HepG2 (cell line): ENCODE measurements at regions not wholly inside any gene's neighbourhood (a gene's known extent, or its start where the extent isn't known, plus 50 kb on each side); places are given as distances from the start of the nearest gene placed in this dataset.

Source experiments
- ATAC-seq: fragments of 200-7000 bp; cut with Tn5 transposase; 3 replicates; pipeline ENCODE4 v1.9.1; 2020; ENCODE audit warnings: mild to moderate bottlenecking, moderate library complexity
- BruUV-seq: library from RNA; stranded (reverse); fragments of 400-500 nt; replicated peaks from 2 replicates; lab custom pipeline; 2021; lab: Mats Ljungman, UMichigan
- CTCF ChIA-PET: fragments of 300-600 bp; formaldehyde crosslinking; extraction: SDS; loops from one replicate; lab custom pipeline; 2021; ENCODE audit warnings: low total read pairs, inconsistent platforms, low intra/inter-chr PET ratio; lab: Yijun Ruan, JAX
- POLR2A ChIA-PET: fragments of 350-600 bp; sonication (Branson Sonifier 250); formaldehyde crosslinking; loops from one replicate; lab custom pipeline; 2020; ENCODE audit warnings: antibody characterized with exemption, inconsistent platforms; lab: Yijun Ruan, JAX
- DNase-seq: peaks from one replicate; pipeline ENCODE4 v3.0.0-alpha.2; 2015; ENCODE audit warnings: low spot score
- FAIRE-seq: peaks from 3 replicates; lab custom pipeline; 2011; peaks lifted over from hg19 to GRCh38; lab: Jason Lieb, UNC
- H2AFZ ChIP-seq: one replicate; pipeline ENCODE4 v1.6.1; 2011; ENCODE audit warnings: low read length, inconsistent platforms
- H3K27ac ChIP-seq: fragments of 300-600 bp; 3 replicates; pipeline ENCODE4 v1.8.0; 2011; ENCODE audit warnings: mixed run types, mild to moderate bottlenecking, mixed read lengths, low read length, inconsistent platforms; ENCODE audit not compliant: insufficient read depth; ENCODE audit errors: extremely low read length
- H3K27me3 ChIP-seq, 2 experiments: fragments of 200-600 bp in 1 of 2; 2 replicates in 1 of 2; 3 replicates in 1 of 2; pipeline versions ENCODE4 v1.6.0 to v1.8.0; 2011; ENCODE audit warnings: low read length in 2 of 2, mild to moderate bottlenecking in 2 of 2, moderate library complexity in 2 of 2, inconsistent platforms in 1 of 2; ENCODE audit not compliant: insufficient read depth in 2 of 2, control insufficient read depth in 1 of 2
- H3K36me3 ChIP-seq, 2 experiments: fragments of 200-600 bp in 1 of 2; replicated peaks in 1 of 2; 2 replicates in 1 of 2; 3 replicates in 1 of 2; pipeline versions ENCODE4 v1.5.1 to v1.8.0; 2011; ENCODE audit warnings: low read length in 2 of 2, inconsistent platforms in 1 of 2; ENCODE audit not compliant: insufficient read depth in 2 of 2, control insufficient read depth in 1 of 2
- H3K4me1 ChIP-seq: 2 replicates; pipeline ENCODE4 v1.5.1; 2012; ENCODE audit warnings: low read length, inconsistent platforms; ENCODE audit not compliant: insufficient read depth
- H3K4me2 ChIP-seq: 2 replicates; pipeline ENCODE4 v1.6.0; 2011; ENCODE audit warnings: low read depth, low read length, inconsistent platforms
- H3K4me3 ChIP-seq, 3 experiments: fragments of 200-600 bp in 1 of 3; sonication (generic), shearing (Covaris generic) in 1 of 3; replicated peaks in 1 of 3; 2 replicates each; pipeline ENCODE4 v1.5.1; 2011 to 2016; ENCODE audit warnings: low read length in 3 of 3, inconsistent platforms in 2 of 3, low read depth in 2 of 3, mild to moderate bottlenecking in 2 of 3, control low read depth in 1 of 3, mixed read lengths in 1 of 3; ENCODE audit not compliant: insufficient read depth in 1 of 3
- H3K79me2 ChIP-seq: one replicate; pipeline ENCODE4 v1.6.1; 2011; ENCODE audit warnings: low read length, inconsistent platforms; ENCODE audit not compliant: insufficient read depth
- H3K9ac ChIP-seq: 2 replicates; pipeline ENCODE4 v1.6.0; 2011; ENCODE audit warnings: mild to moderate bottlenecking, low read depth, low read length, inconsistent platforms; ENCODE audit not compliant: insufficient read depth
- H3K9me3 ChIP-seq: 2 replicates; pipeline ENCODE4 v1.5.1; 2012; ENCODE audit warnings: mild to moderate bottlenecking, low read length
- H4K20me1 ChIP-seq: 2 replicates; pipeline ENCODE4 v1.6.0; 2011; ENCODE audit warnings: inconsistent platforms, mild to moderate bottlenecking, low read length, moderate library complexity; ENCODE audit not compliant: insufficient read depth
- GLI4 ChIP-seq: sonication (generic); formaldehyde crosslinking; IDR thresholded peaks from 2 replicates; pipeline ENCODE4 v1.5.1; 2020; ENCODE audit warnings: missing genetic modification reagents, mild to moderate bottlenecking, moderate library complexity, borderline replicate concordance
- HNRNPUL1 ChIP-seq: fragments of 200-400 bp; formaldehyde crosslinking; IDR thresholded peaks from 2 replicates; pipeline ENCODE4 v1.6.1; 2017; ENCODE audit warnings: low read depth, mild to moderate bottlenecking, low read length, moderate library complexity
- IRF2 ChIP-seq: IDR thresholded peaks from 2 replicates; pipeline ENCODE4 v1.6.1; 2018; ENCODE audit warnings: missing genetic modification reagents, missing compliant biosample characterization
- MXD1 ChIP-seq: sonication (generic); formaldehyde crosslinking; IDR thresholded peaks from 2 replicates; pipeline ENCODE4 v1.4.0; 2020; ENCODE audit warnings: mild to moderate bottlenecking, missing genetic modification reagents
- PHF21A ChIP-seq: sonication (generic); formaldehyde crosslinking; IDR thresholded peaks from 2 replicates; pipeline ENCODE4 v1.5.0; 2020; ENCODE audit warnings: mild to moderate bottlenecking, missing genetic modification reagents
- SALL1 ChIP-seq: sonication (generic); formaldehyde crosslinking; IDR thresholded peaks from 2 replicates; pipeline ENCODE4 v1.8.0; 2022; ENCODE audit warnings: mild to moderate bottlenecking, missing genetic modification reagents
- SALL2 ChIP-seq: sonication (generic); formaldehyde crosslinking; IDR thresholded peaks from 2 replicates; pipeline ENCODE4 v1.8.1; 2023; ENCODE audit warnings: mild to moderate bottlenecking, missing genetic modification reagents, inconsistent platforms
- SAP130 ChIP-seq: IDR thresholded peaks from 2 replicates; pipeline ENCODE4 v1.6.1; 2016; ENCODE audit warnings: low read depth
- ZBTB7A ChIP-seq: sonication (generic); formaldehyde crosslinking; IDR thresholded peaks from 2 replicates; pipeline ENCODE4 v1.8.0; 2022; ENCODE audit warnings: mild to moderate bottlenecking, missing genetic modification reagents
- ZNF20 ChIP-seq: sonication (generic); formaldehyde crosslinking; IDR thresholded peaks from 2 replicates; pipeline ENCODE4 v1.4.0; 2020; ENCODE audit warnings: mild to moderate bottlenecking, moderate library complexity, missing genetic modification reagents
- ZNF260 ChIP-seq: sonication (generic); formaldehyde crosslinking; IDR thresholded peaks from 2 replicates; pipeline ENCODE4 v1.4.0; 2020; ENCODE audit warnings: missing genetic modification reagents, low read depth, mild to moderate bottlenecking, borderline replicate concordance
- ZNF276 ChIP-seq: sonication (generic); formaldehyde crosslinking; IDR thresholded peaks from 2 replicates; pipeline ENCODE4 v1.4.0; 2020; ENCODE audit warnings: mild to moderate bottlenecking, low read depth, missing genetic modification reagents
- ZNF549 ChIP-seq: sonication (generic); formaldehyde crosslinking; IDR thresholded peaks from 2 replicates; pipeline ENCODE4 v1.5.0; 2020; ENCODE audit warnings: missing genetic modification reagents
- ZNF891 ChIP-seq: sonication (generic); formaldehyde crosslinking; IDR thresholded peaks from 2 replicates; pipeline ENCODE4 v1.5.0; 2020; ENCODE audit warnings: mild to moderate bottlenecking, missing genetic modification reagents
- ZSCAN20 ChIP-seq: sonication (generic); formaldehyde crosslinking; IDR thresholded peaks from 2 replicates; pipeline ENCODE4 v1.4.0; 2020; ENCODE audit warnings: missing genetic modification reagents, mild to moderate bottlenecking, borderline replicate concordance
- in situ Hi-C: cut with HindIII; loops from 2 replicates; pipeline ENCODE4 v1.10.0; 2017; ENCODE audit warnings: low pct_unique_long_range_greater_than_20kb; ENCODE audit not compliant: extremely low pct_ligation_motif_present
- intact Hi-C: fragments of 100-400 bp; cut with micrococcal nuclease; formaldehyde crosslinking; loops from one replicate; pipeline ENCODE4 v1.10.0; 2022; ENCODE audit not compliant: unreplicated experiment
- TF ChIP-seq, protein P1 (sequence below): sonication (generic); formaldehyde crosslinking; IDR thresholded peaks from 2 replicates; pipeline ENCODE4 v1.4.0; 2020; ENCODE audit warnings: mild to moderate bottlenecking, low read depth, missing genetic modification reagents

GRCh38 chr1:63143482-63143881 lies 178.9 kb upstream of the FOXD3 start:
- FAIRE-seq (no peak), DNase-seq (no peak), ATAC-seq (no peak)
- Histone ChIP-seq H3K79me2 (no peaks in the 10 kb centered on the region), H3K4me2 (no peak overlapping the region), H3K4me1 (no peaks in the 10 kb centered on the region), H3K9me3 (no peaks in the 10 kb centered on the region), H3K4me3 (no peak overlapping the region), H3K27me3 (no peaks in the 10 kb centered on the region), H2AFZ (no peak overlapping the region), H3K27ac (no peak overlapping the region), H3K36me3 (no peaks in the 10 kb centered on the region), H3K9ac (no peak overlapping the region), H4K20me1 (no peaks in the 10 kb centered on the region)
- CTCF ChIA-PET, result no interaction called here
- intact Hi-C loops (loop anchor here (10.0 kb wide), 1 partner anchor 139 kb away; no protein-coding TSS in a partner anchor), in situ Hi-C loops (loop anchor here (10.0 to 25.0 kb wide), 2 partner anchors 179 to 306 kb away; no protein-coding TSS in a partner anchor)
- TF ChIP-seq ZNF891 (CRISPR knock-in tag) (no peak), HNRNPUL1 (no peak), ZNF549 (no peak), ZNF20 (CRISPR knock-in tag) (no peak), GLI4 (CRISPR knock-in tag) (no peak), ZNF276 (CRISPR knock-in tag) (no peak), ZSCAN20 (no peak), SAP130 (CRISPR knock-in tag) (no peak), IRF2 (CRISPR knock-in tag) (no peak), PHF21A (no peak), SALL1 (CRISPR knock-in tag) (no peak), SALL2 (CRISPR knock-in tag) (no peak), MXD1 (CRISPR knock-in tag) (no peak), ZBTB7A (no peak), ZNF260 (no peak)
- TF ChIP-seq, protein P1, sequence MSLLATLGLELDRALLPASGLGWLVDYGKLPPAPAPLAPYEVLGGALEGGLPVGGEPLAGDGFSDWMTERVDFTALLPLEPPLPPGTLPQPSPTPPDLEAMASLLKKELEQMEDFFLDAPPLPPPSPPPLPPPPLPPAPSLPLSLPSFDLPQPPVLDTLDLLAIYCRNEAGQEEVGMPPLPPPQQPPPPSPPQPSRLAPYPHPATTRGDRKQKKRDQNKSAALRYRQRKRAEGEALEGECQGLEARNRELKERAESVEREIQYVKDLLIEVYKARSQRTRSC (CRISPR knock-in tag), result no peak
- POLR2A ChIA-PET, result no interaction called here
- no TSS peak for BruUV-seq
